Type B pancreatic cell (in vitro differentiated cells): ENCODE measurements at regions not wholly inside any gene's neighbourhood (a gene's known extent, or its start where the extent isn't known, plus 50 kb on each side); places are given as distances from the start of the nearest gene placed in this dataset.
"Not testable (repeated sequence)": the region's sequence is repeated elsewhere in the genome, so short reads cannot be mapped to it uniquely, and the experiment has no call there.

Experiments used
- DNase-seq: peaks from one replicate; pipeline ENCODE4 v3.0.0; 2021; ENCODE audit warnings: mixed read lengths; ENCODE audit not compliant: unreplicated experiment; ENCODE audit errors: extremely low spot score
- H3K27ac Mint-ChIP-seq: 2 replicates; pipeline ENCODE4 v1.8.0; 2021; ENCODE audit warnings: mild to moderate bottlenecking, mixed read lengths
- H3K27me3 Mint-ChIP-seq: 2 replicates; pipeline ENCODE4 v1.8.0; 2021; ENCODE audit warnings: mixed read lengths
- H3K36me3 Mint-ChIP-seq: 2 replicates; pipeline ENCODE4 v1.8.0; 2021; ENCODE audit warnings: mixed read lengths
- H3K4me1 Mint-ChIP-seq: one replicate; pipeline ENCODE4 v1.8.0; 2021; ENCODE audit warnings: mixed read lengths; ENCODE audit not compliant: unreplicated experiment
- H3K4me3 Mint-ChIP-seq: 2 replicates; pipeline ENCODE4 v1.8.0; 2021; ENCODE audit warnings: mild to moderate bottlenecking, mixed read lengths
- H3K9me3 Mint-ChIP-seq: 2 replicates; pipeline ENCODE4 v1.8.0; 2021; ENCODE audit warnings: mixed read lengths
- TF ChIP-seq, protein P1 (sequence below): fragments of 200-600 bp; sonication (generic); conservative IDR thresholded peaks from 2 replicates; pipeline ENCODE4 v1.5.0; 2021; ENCODE audit warnings: antibody characterized with exemption, mild to moderate bottlenecking

DNA sequence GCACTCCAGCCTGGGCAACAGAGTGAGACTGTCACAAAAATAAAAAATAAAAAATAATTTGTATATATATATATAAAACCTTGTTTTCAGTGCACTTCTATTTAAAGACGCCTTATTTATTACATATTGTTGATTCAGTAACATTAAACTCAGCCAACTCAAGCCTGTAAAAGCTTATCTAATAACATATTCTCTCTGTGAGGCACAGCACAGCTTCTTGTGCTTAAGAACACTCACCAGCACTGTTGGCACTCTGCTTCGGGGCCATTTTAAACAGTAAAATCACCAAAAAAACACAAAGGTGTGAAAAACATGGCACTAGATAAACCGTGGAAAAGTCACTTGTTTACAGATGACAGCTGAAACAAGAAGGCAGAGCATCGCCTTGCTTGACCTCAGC, 89.0 kb upstream of the C10orf90 start:
- H3K36me3 Mint-ChIP-seq = no peaks in the 10 kb centered on the region
- H3K4me3 Mint-ChIP-seq = no peak overlapping the region
- TF ChIP-seq, protein P1, sequence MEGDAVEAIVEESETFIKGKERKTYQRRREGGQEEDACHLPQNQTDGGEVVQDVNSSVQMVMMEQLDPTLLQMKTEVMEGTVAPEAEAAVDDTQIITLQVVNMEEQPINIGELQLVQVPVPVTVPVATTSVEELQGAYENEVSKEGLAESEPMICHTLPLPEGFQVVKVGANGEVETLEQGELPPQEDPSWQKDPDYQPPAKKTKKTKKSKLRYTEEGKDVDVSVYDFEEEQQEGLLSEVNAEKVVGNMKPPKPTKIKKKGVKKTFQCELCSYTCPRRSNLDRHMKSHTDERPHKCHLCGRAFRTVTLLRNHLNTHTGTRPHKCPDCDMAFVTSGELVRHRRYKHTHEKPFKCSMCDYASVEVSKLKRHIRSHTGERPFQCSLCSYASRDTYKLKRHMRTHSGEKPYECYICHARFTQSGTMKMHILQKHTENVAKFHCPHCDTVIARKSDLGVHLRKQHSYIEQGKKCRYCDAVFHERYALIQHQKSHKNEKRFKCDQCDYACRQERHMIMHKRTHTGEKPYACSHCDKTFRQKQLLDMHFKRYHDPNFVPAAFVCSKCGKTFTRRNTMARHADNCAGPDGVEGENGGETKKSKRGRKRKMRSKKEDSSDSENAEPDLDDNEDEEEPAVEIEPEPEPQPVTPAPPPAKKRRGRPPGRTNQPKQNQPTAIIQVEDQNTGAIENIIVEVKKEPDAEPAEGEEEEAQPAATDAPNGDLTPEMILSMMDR = no peak
- no peak overlapping the region for H3K27ac Mint-ChIP-seq
- H3K4me1 Mint-ChIP-seq = no peaks in the 10 kb centered on the region
- DNase-seq = no peak
- H3K27me3 Mint-ChIP-seq = peaks cover 3% of the 10 kb centered on the region
- peaks cover 4% of the 10 kb centered on the region for H3K9me3 Mint-ChIP-seq

DNA sequence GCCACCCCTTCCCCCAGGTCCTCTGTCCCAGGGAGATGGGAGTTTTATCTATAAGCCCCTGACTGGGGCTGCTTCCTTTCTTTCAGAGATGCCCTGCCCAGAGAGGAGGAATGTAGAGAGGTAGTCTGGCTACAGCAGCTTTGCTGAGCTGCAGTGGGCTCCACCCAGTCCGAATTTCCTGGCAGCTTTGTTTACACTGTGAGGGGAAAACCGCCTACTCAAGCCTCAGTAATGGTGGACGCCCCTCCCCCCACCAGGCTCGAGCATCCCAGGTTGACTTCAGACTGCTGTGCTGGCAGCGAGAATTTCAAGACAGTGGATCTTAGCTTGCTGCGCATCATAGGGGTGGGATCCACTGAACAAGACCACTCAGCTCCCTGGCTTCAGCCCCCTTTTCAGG, 96.2 kb upstream of the C10orf90 start:
- not testable (repeated sequence) for H3K27ac Mint-ChIP-seq, H3K4me1 Mint-ChIP-seq, DNase-seq, H3K4me3 Mint-ChIP-seq, H3K9me3 Mint-ChIP-seq, H3K27me3 Mint-ChIP-seq, H3K36me3 Mint-ChIP-seq

DNA sequence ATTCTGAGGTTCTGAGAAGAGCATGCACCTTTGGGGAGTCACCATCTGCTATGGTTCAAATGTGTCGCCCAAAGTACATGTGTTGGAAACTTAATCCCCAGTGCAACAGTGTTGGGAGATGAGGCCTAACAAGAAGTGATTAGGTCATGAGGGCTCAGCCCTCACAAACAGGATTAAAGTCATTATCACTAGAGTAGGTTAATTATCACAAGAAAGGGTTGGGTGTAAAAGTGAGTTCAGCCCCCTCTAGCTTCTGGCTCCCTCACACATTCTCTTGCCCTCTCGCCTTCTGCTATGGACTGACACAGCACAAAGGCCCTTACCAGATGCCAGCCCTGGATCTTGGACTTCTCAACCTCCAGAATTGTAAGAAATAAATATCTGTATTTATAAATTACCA, 100.3 kb upstream of the C10orf90 start:
- Mint-ChIP-seq H3K4me1 (no peaks in the 10 kb centered on the region), H3K27me3 (no peaks in the 10 kb centered on the region), H3K27ac (no peak overlapping the region), H3K4me3 (no peak overlapping the region), H3K36me3 (no peaks in the 10 kb centered on the region), H3K9me3 (no peaks in the 10 kb centered on the region)
- TF ChIP-seq, protein P1 = no peak
- no peak for DNase-seq

DNA sequence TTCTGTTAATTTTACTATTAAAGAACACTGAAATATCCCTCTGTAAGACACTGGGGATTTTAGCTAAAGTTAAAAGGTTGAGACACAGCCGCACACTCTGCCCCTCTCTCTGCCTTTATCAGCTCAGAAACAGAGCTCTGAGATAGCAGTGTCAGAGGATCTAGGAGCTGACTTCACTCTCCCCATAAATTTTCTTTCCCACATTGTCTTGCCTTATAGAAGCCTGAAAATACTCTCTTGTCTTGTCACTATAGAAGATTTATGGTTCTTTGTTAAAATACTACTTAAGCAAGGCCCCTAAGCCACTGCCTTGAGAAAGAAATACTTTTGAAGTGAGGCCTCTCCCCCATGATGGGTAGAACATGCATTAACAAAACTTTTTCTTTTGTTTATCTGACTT, 105.7 kb upstream of the C10orf90 start:
- no peaks in the 10 kb centered on the region for H3K27me3 Mint-ChIP-seq
- peaks cover 9% of the 10 kb centered on the region for H3K4me1 Mint-ChIP-seq
- H3K27ac Mint-ChIP-seq = peak overlapping the region; percentile 65
- TF ChIP-seq, protein P1 = no peak
- no peak for DNase-seq
- H3K4me3 Mint-ChIP-seq = peak overlapping the region; percentile 30
- H3K36me3 Mint-ChIP-seq = no peaks in the 10 kb centered on the region
- H3K9me3 Mint-ChIP-seq = peaks cover 6% of the 10 kb centered on the region

DNA sequence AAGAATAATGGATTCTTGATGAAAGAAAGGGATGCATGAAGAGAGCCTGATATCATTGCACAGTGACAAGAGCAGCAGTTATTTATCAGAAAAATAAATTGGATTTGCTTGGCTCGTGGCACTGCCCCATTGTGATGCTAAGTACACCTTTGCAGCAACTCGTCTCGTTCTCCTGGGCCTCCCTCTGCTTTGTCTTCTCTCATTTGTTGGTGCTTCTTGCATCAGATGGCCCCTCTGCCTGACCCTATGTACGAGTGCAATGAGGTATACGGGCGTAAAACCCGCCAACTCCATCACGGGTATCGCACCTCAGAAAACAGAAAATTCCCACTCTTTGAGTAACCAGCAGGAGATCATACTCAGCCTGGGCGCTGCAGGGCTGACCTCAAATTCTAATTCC, 107.2 kb upstream of the C10orf90 start:
- H3K27me3 Mint-ChIP-seq = no peaks in the 10 kb centered on the region
- H3K4me1 Mint-ChIP-seq = peaks cover 13% of the 10 kb centered on the region
- DNase-seq = no peak
- no peak overlapping the region for H3K4me3 Mint-ChIP-seq
- TF ChIP-seq, protein P1 = no peak
- H3K27ac Mint-ChIP-seq = no peak overlapping the region
- peaks cover 6% of the 10 kb centered on the region for H3K9me3 Mint-ChIP-seq
- H3K36me3 Mint-ChIP-seq = no peaks in the 10 kb centered on the region

DNA sequence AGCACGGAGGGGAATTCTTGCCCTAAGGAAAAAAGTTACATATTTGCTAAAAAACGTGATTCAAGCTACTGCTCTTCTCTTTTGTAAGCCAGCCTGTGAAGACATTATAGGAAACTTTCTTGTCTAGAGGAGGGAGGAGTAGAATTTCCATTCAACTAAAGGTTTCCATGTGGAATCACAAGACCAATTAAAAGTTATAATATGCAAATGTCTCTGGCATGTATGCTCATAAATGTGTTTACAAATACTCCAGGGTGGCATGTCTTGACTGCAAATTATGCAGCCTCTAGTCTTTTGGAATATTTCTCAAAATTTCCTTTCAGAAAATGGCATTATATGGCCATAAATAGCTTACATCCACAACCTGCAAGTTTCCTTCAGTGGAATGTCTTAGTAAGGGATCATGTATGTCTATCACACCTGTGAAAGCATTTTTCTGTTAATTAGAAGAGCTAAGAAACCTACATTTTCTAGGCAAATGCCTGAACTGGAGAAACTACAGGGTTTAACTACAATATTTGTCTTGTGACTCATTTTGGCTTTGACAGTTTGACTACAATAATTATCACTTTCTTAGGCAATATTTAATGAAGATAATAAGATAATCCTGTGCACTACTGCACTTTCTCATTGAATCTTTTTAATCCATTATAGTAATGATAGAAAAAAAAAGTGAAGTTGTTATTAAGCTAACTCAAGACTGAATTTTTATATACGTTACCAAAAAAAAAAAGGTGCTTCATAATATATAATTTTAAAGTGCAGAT, 111.1 kb upstream of the C10orf90 start:
- no peaks in the 10 kb centered on the region for H3K27me3 Mint-ChIP-seq
- H3K4me1 Mint-ChIP-seq = peaks cover 14% of the 10 kb centered on the region
- H3K4me3 Mint-ChIP-seq = no peak overlapping the region
- DNase-seq = no peak
- no peaks in the 10 kb centered on the region for H3K9me3 Mint-ChIP-seq
- no peaks in the 10 kb centered on the region for H3K36me3 Mint-ChIP-seq
- H3K27ac Mint-ChIP-seq = no peak overlapping the region
- TF ChIP-seq, protein P1 = no peak
